ENCODE measurements at regions not wholly inside any gene's neighbourhood (a gene's known extent, or its start where the extent isn't known, plus 50 kb on each side); places are given as distances from the start of the nearest gene placed in this dataset.
"Not testable (repeated sequence)": the region's sequence is repeated elsewhere in the genome, so short reads cannot be mapped to it uniquely, and the experiment has no call there.

- no peak for DNase-seq
These were observed 171.5 kb downstream of the NUP210 start for GRCh38 chr3:13248640-13249039.

GRCh38 chr3:13245615-13245978 lies 172.4 kb upstream of the IQSEC1 start:
- DNase-seq, result no peak

- no peak for DNase-seq
These were observed 170.4 kb upstream of the IQSEC1 start for GRCh38 chr3:13243586-13243985.

- no peak for DNase-seq
These were observed 169.1 kb upstream of the IQSEC1 start for GRCh38 chr3:13242364-13242737.

- no peak for DNase-seq
These were observed 168.6 kb upstream of the IQSEC1 start for GRCh38 chr3:13241621-13242363.

GRCh38 chr3:13240928-13241618 lies 167.8 kb upstream of the IQSEC1 start:
- no peak for DNase-seq

- DNase-seq, result no peak
These were observed 166.2 kb upstream of the IQSEC1 start for GRCh38 chr3:13239467-13239760.

- DNase-seq, result no peak
These were observed 165.6 kb upstream of the IQSEC1 start for GRCh38 chr3:13238687-13239466.

- DNase-seq, result no peak
These were observed 164.7 kb upstream of the IQSEC1 start for GRCh38 chr3:13237776-13238490.

GRCh38 chr3:13236557-13237173 lies 163.4 kb upstream of the IQSEC1 start:
- DNase-seq, result no peak

GRCh38 chr3:13235897-13236296 lies 162.7 kb upstream of the IQSEC1 start:
- DNase-seq, result no peak

- no peak for DNase-seq
These were observed 161.8 kb upstream of the IQSEC1 start for GRCh38 chr3:13235079-13235478.

- no peak for DNase-seq
These were observed 161.4 kb upstream of the IQSEC1 start for GRCh38 chr3:13234666-13235065.

GRCh38 chr3:13233487-13234485 lies 160.6 kb upstream of the IQSEC1 start:
- peak in 1 of 2 experiments; percentile 24 for DNase-seq

- no peak for DNase-seq
These were observed 158.8 kb upstream of the IQSEC1 start for GRCh38 chr3:13231781-13232666.

GRCh38 chr3:13229273-13229949 lies 156.2 kb upstream of the IQSEC1 start:
- DNase-seq, result no peak

- DNase-seq, result no peak
These were observed 155.4 kb upstream of the IQSEC1 start for GRCh38 chr3:13228584-13228983.

GRCh38 chr3:13228169-13228568 lies 154.9 kb upstream of the IQSEC1 start:
- not testable (repeated sequence) for DNase-seq

GRCh38 chr3:13227315-13228165 lies 154.3 kb upstream of the IQSEC1 start:
- DNase-seq, result no peak
